GM06990 (cell line): ENCODE measurements at regions not wholly inside any gene's neighbourhood (a gene's known extent, or its start where the extent isn't known, plus 50 kb on each side); places are given as distances from the start of the nearest gene placed in this dataset.

Experiments used
- DNase-seq: peaks from one replicate; pipeline ENCODE4 v3.0.0-alpha.2; 2011; ENCODE audit not compliant: insufficient read length; ENCODE audit errors: extremely low read depth
- H3K27me3 ChIP-seq: replicated peaks from 2 replicates; pipeline ENCODE4 v1.6.0; 2011; ENCODE audit warnings: low read length; ENCODE audit not compliant: control insufficient read depth, insufficient read depth
- H3K36me3 ChIP-seq: 2 replicates; pipeline ENCODE4 v1.5.1; 2011; ENCODE audit warnings: low read length; ENCODE audit not compliant: control insufficient read depth, insufficient read depth
- H3K4me3 ChIP-seq: replicated peaks from 2 replicates; pipeline ENCODE4 v1.5.1; 2011; ENCODE audit warnings: low read depth, mild to moderate bottlenecking, control low read depth, low read length
- CTCF ChIP-seq: IDR thresholded peaks from 2 replicates; pipeline ENCODE4 v1.5.1; 2011; ENCODE audit warnings: low read length, control low read depth, mild to moderate bottlenecking, inconsistent platforms; ENCODE audit not compliant: insufficient read depth, poor library complexity, severe bottlenecking

- no peak for TF ChIP-seq CTCF
- no peaks in the 10 kb centered on the region for H3K36me3 ChIP-seq
- no peaks in the 10 kb centered on the region for H3K27me3 ChIP-seq
- H3K4me3 ChIP-seq: no peak overlapping the region
- no peak for DNase-seq
Measured at GRCh38 chr11:93256623-93257022, 58.8 kb upstream of the SLC36A4 start.

- no peak for TF ChIP-seq CTCF
- Histone ChIP-seq H3K36me3 (no peaks in the 10 kb centered on the region), H3K27me3 (no peaks in the 10 kb centered on the region), H3K4me3 (no peak overlapping the region)
- DNase-seq: no peak
Measured at GRCh38 chr11:93267383-93267782, 63.2 kb upstream of the DEUP1 start.

GRCh38 chr11:93268287-93269040 is 62.1 kb upstream of the DEUP1 start:
- no peak overlapping the region for H3K4me3 ChIP-seq
- H3K27me3 ChIP-seq: no peaks in the 10 kb centered on the region
- TF ChIP-seq CTCF: no peak
- DNase-seq: no peak
- no peaks in the 10 kb centered on the region for H3K36me3 ChIP-seq

- no peaks in the 10 kb centered on the region for H3K36me3 ChIP-seq
- H3K4me3 ChIP-seq: no peak overlapping the region
- no peak for TF ChIP-seq CTCF
- no peak for DNase-seq
- no peaks in the 10 kb centered on the region for H3K27me3 ChIP-seq
Measured at GRCh38 chr11:93271596-93271995, 58.9 kb upstream of the DEUP1 start.

DNA sequence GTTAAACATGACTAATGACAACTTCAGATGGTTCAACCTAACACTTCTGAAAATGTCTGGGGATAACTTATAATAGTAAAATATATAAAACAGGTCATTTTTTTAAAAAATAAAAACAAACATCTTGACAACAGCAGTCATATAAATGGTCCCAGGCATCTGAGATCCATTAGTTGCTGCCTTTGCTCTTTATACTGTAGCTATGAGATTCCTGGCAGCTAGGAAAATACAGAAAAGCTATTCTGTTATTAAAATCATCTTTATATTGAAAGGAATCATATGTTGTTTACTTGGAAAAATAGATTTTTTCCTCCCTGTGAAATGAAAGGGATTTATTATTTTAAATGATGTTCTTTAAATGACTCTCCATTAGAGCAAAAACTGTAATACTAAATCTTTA is 55.7 kb upstream of the DEUP1 start:
- Histone ChIP-seq H3K4me3 (no peak overlapping the region), H3K27me3 (no peaks in the 10 kb centered on the region), H3K36me3 (no peaks in the 10 kb centered on the region)
- no peak for TF ChIP-seq CTCF
- DNase-seq: no peak

DNA sequence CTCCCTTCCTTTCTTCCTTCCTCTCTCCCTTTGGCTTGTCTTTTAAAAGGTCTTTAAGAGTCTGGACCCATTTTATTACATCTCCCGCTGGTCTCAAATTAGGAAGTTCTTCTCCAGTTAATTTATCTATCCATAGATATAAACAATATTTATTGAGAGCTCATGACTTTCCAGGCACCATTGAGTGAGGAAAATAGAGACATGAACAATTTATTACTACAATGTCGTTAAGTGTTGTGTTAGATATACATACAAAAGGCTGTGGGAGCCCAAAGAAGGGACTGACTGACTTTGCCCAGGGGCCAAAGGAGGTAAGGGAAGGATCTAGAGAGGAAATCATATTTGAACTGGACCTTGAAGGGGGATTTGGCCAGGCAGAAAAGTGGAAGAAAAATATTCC is 51.6 kb upstream of the DEUP1 start:
- no peaks in the 10 kb centered on the region for H3K27me3 ChIP-seq
- H3K4me3 ChIP-seq: no peak overlapping the region
- no peak for TF ChIP-seq CTCF
- DNase-seq: no peak
- H3K36me3 ChIP-seq: no peaks in the 10 kb centered on the region
